ENCODE measurements at regions not wholly inside any gene's neighbourhood (a gene's known extent, or its start where the extent isn't known, plus 50 kb on each side); places are given as distances from the start of the nearest gene placed in this dataset.
"Not testable (repeated sequence)": the region's sequence is repeated elsewhere in the genome, so short reads cannot be mapped to it uniquely, and the experiment has no call there.

GRCh38 chr13:18252848-18253247 is 928.8 kb downstream of the TUBA3C start:
- not testable (repeated sequence) for H3K9ac ChIP-seq; H3K4me2 ChIP-seq; H3K36me3 ChIP-seq (ENCODE audit: insufficient read depth); H4K20me1 ChIP-seq (ENCODE audit: insufficient read depth); H3K4me3 ChIP-seq (IDR thresholded peaks at IDR 0.05; ENCODE audit: insufficient read depth, low read depth, low read length); H3K27ac ChIP-seq; H3K4me1 ChIP-seq (ENCODE audit: low read depth, poor library complexity, severe bottlenecking); H3K27me3 ChIP-seq (ENCODE audit: insufficient read depth, low read depth); H3K79me2 ChIP-seq (ENCODE audit: insufficient read depth, low read depth); H2AFZ ChIP-seq (ENCODE audit: low read depth)
- TF ChIP-seq, protein P1, sequence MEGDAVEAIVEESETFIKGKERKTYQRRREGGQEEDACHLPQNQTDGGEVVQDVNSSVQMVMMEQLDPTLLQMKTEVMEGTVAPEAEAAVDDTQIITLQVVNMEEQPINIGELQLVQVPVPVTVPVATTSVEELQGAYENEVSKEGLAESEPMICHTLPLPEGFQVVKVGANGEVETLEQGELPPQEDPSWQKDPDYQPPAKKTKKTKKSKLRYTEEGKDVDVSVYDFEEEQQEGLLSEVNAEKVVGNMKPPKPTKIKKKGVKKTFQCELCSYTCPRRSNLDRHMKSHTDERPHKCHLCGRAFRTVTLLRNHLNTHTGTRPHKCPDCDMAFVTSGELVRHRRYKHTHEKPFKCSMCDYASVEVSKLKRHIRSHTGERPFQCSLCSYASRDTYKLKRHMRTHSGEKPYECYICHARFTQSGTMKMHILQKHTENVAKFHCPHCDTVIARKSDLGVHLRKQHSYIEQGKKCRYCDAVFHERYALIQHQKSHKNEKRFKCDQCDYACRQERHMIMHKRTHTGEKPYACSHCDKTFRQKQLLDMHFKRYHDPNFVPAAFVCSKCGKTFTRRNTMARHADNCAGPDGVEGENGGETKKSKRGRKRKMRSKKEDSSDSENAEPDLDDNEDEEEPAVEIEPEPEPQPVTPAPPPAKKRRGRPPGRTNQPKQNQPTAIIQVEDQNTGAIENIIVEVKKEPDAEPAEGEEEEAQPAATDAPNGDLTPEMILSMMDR (conservative IDR thresholded peaks at IDR 0.05; ENCODE audit: low read depth, low read length), result peak; percentile 43

- H3K9ac ChIP-seq; H3K4me1 ChIP-seq (ENCODE audit: low read depth, poor library complexity, severe bottlenecking); H3K36me3 ChIP-seq (ENCODE audit: insufficient read depth); H3K27ac ChIP-seq; H4K20me1 ChIP-seq (ENCODE audit: insufficient read depth); H3K79me2 ChIP-seq (ENCODE audit: insufficient read depth, low read depth); H3K4me3 ChIP-seq (IDR thresholded peaks at IDR 0.05; ENCODE audit: insufficient read depth, low read depth, low read length); H2AFZ ChIP-seq (ENCODE audit: low read depth); H3K4me2 ChIP-seq; H3K27me3 ChIP-seq (ENCODE audit: insufficient read depth, low read depth): not testable (repeated sequence)
Observed at GRCh38 chr13:18248533-18249240, 932.9 kb downstream of the TUBA3C start.

DNA sequence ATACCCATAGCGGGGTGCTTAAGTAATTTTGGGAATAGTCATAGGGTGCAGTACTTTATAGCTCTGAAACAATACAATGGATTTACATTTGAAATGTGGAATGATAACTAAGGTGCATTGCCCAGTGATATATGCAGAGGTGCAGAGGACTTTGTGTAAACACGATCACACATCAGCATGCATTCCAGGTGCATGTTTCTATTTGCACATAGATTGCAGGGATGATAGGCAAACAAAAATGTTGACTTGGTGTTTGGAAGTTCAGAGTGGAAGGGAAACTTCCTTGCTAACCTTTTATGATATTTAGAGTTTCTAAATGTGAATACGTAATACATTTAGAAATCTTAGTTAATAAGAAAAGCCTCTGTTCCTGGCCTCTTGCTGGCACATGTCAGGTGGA is 941.5 kb downstream of the TUBA3C start:
- not testable (repeated sequence) for H3K27ac ChIP-seq; H3K9ac ChIP-seq; H3K27me3 ChIP-seq (ENCODE audit: insufficient read depth, low read depth); H2AFZ ChIP-seq (ENCODE audit: low read depth); H4K20me1 ChIP-seq (ENCODE audit: insufficient read depth); H3K4me3 ChIP-seq (IDR thresholded peaks at IDR 0.05; ENCODE audit: insufficient read depth, low read depth, low read length); H3K79me2 ChIP-seq (ENCODE audit: insufficient read depth, low read depth); H3K4me2 ChIP-seq; H3K36me3 ChIP-seq (ENCODE audit: insufficient read depth); H3K4me1 ChIP-seq (ENCODE audit: low read depth, poor library complexity, severe bottlenecking)

DNA sequence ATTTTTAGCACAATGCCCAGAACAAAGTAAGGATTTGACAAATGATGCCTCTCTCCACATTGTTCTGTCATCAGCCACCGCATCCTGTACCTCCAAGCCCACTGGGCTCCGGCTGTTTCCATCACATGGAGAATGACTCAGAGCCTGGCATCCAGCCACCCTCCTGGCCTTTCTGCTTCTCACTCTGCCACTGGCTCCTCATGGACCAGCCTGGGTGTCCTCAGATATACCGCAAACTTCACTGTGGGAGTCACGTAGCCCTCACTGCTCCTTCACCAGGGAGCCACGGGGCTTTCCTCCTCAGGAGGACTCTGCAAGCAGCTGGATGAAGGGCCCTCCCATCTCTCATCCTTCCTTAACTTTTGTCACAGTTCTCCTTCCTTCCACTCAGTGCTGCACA is 943.0 kb downstream of the TUBA3C start:
- not testable (repeated sequence) for H3K4me3 ChIP-seq (IDR thresholded peaks at IDR 0.05; ENCODE audit: insufficient read depth, low read depth, low read length); H2AFZ ChIP-seq (ENCODE audit: low read depth); H3K4me2 ChIP-seq; H3K36me3 ChIP-seq (ENCODE audit: insufficient read depth); H3K4me1 ChIP-seq (ENCODE audit: low read depth, poor library complexity, severe bottlenecking); H4K20me1 ChIP-seq (ENCODE audit: insufficient read depth); H3K9ac ChIP-seq; H3K79me2 ChIP-seq (ENCODE audit: insufficient read depth, low read depth); H3K27me3 ChIP-seq (ENCODE audit: insufficient read depth, low read depth); H3K27ac ChIP-seq

DNA sequence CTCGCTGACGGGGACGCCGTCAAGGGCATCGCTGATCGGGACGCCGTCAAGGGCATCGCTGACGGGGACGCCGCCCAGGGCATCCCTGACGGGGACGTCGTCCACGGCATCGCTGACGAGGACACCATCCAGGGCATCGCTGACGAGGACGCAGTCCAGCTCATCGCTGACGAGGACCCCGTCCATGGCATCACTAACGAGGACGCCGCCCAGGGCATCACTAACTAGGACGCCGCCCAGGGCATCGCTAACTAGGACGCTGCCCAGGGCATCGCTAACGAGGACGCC is 945.2 kb downstream of the TUBA3C start:
- Histone ChIP-seq H2AFZ (ENCODE audit: low read depth) (no peak overlapping the region), H3K4me2 (no peak overlapping the region), H3K79me2 (ENCODE audit: insufficient read depth, low read depth) (no peaks in the 10 kb centered on the region), H3K27me3 (ENCODE audit: insufficient read depth, low read depth) (no peaks in the 10 kb centered on the region), H3K9ac (no peak overlapping the region), H4K20me1 (ENCODE audit: insufficient read depth) (no peaks in the 10 kb centered on the region), H3K36me3 (ENCODE audit: insufficient read depth) (no peaks in the 10 kb centered on the region), H3K27ac (no peak overlapping the region), H3K4me1 (ENCODE audit: low read depth, poor library complexity, severe bottlenecking) (no peaks in the 10 kb centered on the region), H3K4me3 (IDR thresholded peaks at IDR 0.05; ENCODE audit: insufficient read depth, low read depth, low read length) (no peak overlapping the region)
- TF ChIP-seq, protein P1 (conservative IDR thresholded peaks at IDR 0.05; ENCODE audit: low read depth, low read length), result no peak

GRCh38 chr13:18235756-18236527 is 945.7 kb downstream of the TUBA3C start:
- TF ChIP-seq, protein P1 (conservative IDR thresholded peaks at IDR 0.05; ENCODE audit: low read depth, low read length), result no peak
- no peak overlapping the region for H3K4me2 ChIP-seq
- no peak overlapping the region for H2AFZ ChIP-seq (ENCODE audit: low read depth)
- no peaks in the 10 kb centered on the region for H3K36me3 ChIP-seq (ENCODE audit: insufficient read depth)
- no peaks in the 10 kb centered on the region for H3K27me3 ChIP-seq (ENCODE audit: insufficient read depth, low read depth)
- no peak overlapping the region for H3K27ac ChIP-seq
- no peak overlapping the region for H3K9ac ChIP-seq
- H3K4me1 ChIP-seq (ENCODE audit: low read depth, poor library complexity, severe bottlenecking), result no peaks in the 10 kb centered on the region
- H3K79me2 ChIP-seq (ENCODE audit: insufficient read depth, low read depth), result no peaks in the 10 kb centered on the region
- H4K20me1 ChIP-seq (ENCODE audit: insufficient read depth), result no peaks in the 10 kb centered on the region
- no peak overlapping the region for H3K4me3 ChIP-seq (IDR thresholded peaks at IDR 0.05; ENCODE audit: insufficient read depth, low read depth, low read length)
